ENCODE measurements at regions not wholly inside any gene's neighbourhood (a gene's known extent, or its start where the extent isn't known, plus 50 kb on each side); places are given as distances from the start of the nearest gene placed in this dataset.

DNA sequence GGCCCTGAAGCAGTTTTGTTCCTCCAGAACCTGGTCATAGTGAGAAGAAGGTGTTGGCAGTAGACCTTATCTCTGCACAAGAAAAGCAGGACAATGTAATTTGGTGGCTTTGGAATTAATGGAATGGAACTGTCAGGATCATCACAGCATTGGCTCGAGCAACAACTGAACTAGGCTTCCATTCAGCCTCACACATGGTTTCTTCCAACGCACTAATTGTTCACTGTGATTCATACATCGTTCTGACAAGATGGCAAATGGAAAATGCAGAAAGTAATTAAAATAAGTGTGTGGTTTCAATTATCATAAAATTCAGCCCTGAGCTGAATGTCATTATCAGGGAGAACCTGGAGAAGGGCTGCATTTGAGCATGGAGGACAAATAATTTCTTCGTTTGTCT, 80.6 kb downstream of the MFSD1 start:
- TF ChIP-seq, protein P1, sequence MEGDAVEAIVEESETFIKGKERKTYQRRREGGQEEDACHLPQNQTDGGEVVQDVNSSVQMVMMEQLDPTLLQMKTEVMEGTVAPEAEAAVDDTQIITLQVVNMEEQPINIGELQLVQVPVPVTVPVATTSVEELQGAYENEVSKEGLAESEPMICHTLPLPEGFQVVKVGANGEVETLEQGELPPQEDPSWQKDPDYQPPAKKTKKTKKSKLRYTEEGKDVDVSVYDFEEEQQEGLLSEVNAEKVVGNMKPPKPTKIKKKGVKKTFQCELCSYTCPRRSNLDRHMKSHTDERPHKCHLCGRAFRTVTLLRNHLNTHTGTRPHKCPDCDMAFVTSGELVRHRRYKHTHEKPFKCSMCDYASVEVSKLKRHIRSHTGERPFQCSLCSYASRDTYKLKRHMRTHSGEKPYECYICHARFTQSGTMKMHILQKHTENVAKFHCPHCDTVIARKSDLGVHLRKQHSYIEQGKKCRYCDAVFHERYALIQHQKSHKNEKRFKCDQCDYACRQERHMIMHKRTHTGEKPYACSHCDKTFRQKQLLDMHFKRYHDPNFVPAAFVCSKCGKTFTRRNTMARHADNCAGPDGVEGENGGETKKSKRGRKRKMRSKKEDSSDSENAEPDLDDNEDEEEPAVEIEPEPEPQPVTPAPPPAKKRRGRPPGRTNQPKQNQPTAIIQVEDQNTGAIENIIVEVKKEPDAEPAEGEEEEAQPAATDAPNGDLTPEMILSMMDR (IDR thresholded peaks at IDR 0.05; ENCODE audit: insufficient read depth, low read length) = no peak
- no peak for DNase-seq (ENCODE audit: low read depth)
- no peak overlapping the region for H3K4me3 ChIP-seq (ENCODE audit: low read depth, low read length)

DNA sequence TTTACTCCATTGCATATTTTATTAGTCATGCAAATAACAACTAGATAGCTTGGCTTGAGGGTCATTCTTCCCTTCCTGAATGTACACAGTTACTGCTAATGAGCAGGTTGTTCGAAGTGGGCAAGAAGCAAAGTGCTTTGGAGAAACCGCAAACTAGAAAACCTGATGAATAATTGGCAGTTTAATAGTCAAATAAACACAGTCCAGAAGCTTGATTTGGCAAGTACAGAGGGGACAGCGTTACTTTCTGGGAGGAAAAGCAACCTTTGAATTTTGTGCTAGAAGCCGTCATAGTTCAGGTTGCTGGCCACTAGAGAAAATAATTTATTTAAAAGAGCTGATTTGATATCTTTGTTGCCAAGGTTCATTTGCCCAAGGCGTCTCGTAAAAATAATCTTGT, 94.9 kb downstream of the MFSD1 start:
- TF ChIP-seq, protein P1 (IDR thresholded peaks at IDR 0.05; ENCODE audit: insufficient read depth, low read length) = no peak
- no peak overlapping the region for H3K4me3 ChIP-seq (ENCODE audit: low read depth, low read length)
- DNase-seq (ENCODE audit: low read depth) = no peak

DNA sequence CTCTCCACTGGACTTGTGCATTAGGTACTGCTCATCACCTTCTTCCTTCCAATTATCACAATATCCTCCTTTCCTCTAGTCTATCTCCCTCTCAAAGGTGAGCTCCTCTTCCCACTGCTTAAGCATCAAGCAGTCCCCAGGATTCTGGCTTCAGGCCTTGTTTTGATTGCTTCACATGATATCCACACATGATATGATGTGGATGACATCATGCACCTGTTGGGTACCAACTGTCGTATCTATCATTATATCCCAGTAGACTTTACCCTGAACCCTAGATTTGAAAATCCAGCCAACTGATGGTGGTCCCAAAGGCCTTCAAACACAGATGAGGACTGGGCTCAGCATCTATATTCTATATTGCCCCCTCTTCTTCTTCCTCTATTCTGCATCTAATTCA, 104.9 kb downstream of the MFSD1 start:
- TF ChIP-seq, protein P1 (IDR thresholded peaks at IDR 0.05; ENCODE audit: insufficient read depth, low read length) = no peak
- H3K4me3 ChIP-seq (ENCODE audit: low read depth, low read length) = no peak overlapping the region
- DNase-seq (ENCODE audit: low read depth) = no peak

DNA sequence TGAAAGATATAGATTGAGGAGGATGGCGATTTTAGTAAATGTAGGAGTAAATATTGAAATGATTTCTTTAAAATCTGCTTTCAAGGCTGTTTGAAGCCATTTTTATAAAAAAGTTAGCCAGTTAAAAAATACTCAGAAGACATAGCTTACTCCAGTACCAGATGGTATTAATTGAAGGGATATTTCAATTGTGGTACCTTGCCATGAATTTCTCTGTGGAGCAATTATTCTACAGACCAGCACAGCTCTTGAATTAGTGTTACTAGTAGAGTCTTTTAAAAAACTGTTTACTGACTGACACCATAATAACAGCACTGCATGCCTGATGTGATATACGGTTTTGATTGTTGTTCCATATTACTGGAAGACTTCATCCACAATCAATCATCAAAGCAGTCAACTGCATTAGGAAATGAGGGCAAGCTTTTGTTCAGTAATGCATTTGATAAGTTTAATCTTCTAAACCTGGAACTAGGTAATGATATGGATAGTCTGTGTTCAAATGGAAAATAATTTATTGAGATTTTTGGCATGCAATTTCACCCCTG, 106.4 kb downstream of the MFSD1 start:
- TF ChIP-seq, protein P1 (IDR thresholded peaks at IDR 0.05; ENCODE audit: insufficient read depth, low read length) = no peak
- no peak overlapping the region for H3K4me3 ChIP-seq (ENCODE audit: low read depth, low read length)
- no peak for DNase-seq (ENCODE audit: low read depth)

DNA sequence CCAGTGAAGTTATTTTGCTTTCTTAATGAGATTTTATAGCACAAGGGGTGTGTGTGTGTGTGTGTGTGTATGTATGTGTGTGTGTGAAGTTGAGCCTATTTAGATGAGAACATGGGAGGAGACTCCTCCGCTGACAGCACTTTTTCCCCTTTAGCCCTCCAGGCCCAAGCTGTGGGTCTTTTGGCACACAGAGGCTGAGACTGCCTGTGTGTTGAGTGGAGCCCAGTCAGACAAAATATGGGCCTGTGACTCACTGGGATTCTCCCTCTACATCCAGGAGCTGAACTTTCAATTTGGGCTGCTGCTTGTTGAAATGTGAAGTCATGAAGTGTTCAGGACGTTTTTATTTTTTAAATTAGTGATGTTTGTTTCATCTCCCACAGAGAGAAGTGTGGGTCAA, 108.0 kb downstream of the MFSD1 start:
- no peak overlapping the region for H3K4me3 ChIP-seq (ENCODE audit: low read depth, low read length)
- TF ChIP-seq, protein P1 (IDR thresholded peaks at IDR 0.05; ENCODE audit: insufficient read depth, low read length) = no peak
- no peak for DNase-seq (ENCODE audit: low read depth)

DNA sequence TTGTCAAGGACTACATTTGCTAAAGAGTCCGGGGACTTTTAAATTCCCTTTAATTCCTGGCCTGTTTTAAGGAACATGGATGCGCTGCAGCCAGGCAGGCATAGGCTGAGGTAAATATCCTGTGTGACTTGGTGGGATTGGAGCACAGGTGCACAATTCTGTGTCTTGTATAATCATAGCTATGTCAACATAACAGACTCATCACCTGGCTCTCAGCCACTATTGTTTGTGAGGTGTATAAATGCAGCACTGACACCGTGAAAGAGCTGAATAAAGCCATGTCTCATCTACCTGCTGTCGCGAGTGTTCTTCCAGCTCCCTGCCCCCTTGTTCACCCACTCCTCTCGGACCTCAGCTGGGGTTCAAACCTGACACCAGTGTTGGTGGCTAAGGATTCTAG, 109.7 kb downstream of the MFSD1 start:
- DNase-seq (ENCODE audit: low read depth) = no peak
- no peak overlapping the region for H3K4me3 ChIP-seq (ENCODE audit: low read depth, low read length)
- TF ChIP-seq, protein P1 (IDR thresholded peaks at IDR 0.05; ENCODE audit: insufficient read depth, low read length) = no peak

DNA sequence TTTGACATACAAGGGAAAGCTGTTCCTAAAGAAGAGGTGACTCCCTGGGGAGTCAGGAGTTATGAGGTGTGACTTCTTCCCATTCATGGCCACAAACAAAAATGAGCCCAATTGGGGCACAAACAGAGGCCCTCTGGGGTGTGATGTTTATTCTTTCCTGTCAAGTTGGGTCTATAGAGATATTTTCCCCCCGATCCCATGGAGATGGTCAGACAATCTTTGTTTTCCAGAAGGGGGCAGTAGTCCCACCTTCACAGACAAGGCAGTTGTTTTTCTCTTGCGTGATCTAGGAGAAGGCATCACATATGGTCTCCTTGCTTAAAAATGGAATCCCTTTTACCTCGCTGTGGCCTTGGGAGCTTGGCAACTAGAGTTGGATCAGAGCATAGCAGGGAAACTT, 110.3 kb downstream of the MFSD1 start:
- H3K4me3 ChIP-seq (ENCODE audit: low read depth, low read length) = no peak overlapping the region
- DNase-seq (ENCODE audit: low read depth) = no peak
- TF ChIP-seq, protein P1 (IDR thresholded peaks at IDR 0.05; ENCODE audit: insufficient read depth, low read length) = no peak
